CD4-positive, alpha-beta T cell treated with Interleukin-4 for 1 hour (primary cell): ENCODE measurements at regions not wholly inside any gene's neighbourhood (a gene's known extent, or its start where the extent isn't known, plus 50 kb on each side); places are given as distances from the start of the nearest gene placed in this dataset.
"Not testable (repeated sequence)": the region's sequence is repeated elsewhere in the genome, so short reads cannot be mapped to it uniquely, and the experiment has no call there.

Experiments
- DNase-seq, 2 donors: peaks; one replicate each; pipeline ENCODE4 v3.0.0-alpha.2; 2020 to 2022

DNA sequence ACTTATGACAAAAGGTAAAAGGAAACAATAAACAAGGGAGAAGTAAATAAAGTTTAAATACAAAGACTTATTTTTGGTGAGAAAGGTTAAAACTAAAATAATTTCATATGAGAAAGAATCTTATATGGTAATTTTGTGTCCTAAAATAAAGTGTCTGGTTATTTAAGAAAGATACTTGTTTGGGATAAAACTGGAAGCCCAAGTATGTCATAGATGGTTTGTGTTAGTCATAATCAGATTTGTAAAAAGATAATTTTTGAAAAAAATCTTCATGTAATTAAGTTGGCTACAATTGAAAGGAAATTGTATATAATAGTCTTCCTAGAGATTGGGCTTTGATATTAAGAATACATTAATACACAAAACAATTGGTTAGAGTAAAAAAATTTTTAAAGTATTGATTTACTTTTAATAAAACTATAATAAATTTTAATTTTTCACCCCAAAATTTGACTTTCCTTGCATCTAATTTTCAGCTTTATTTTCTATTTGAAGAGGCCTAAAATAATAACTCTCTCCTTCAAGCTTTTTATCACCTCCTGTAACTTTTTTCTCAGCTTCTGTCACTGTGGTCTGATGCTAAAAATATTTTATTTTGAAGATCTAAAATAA is 315.6 kb downstream of the SLITRK5 start:
- DNase-seq, result no peak

DNA sequence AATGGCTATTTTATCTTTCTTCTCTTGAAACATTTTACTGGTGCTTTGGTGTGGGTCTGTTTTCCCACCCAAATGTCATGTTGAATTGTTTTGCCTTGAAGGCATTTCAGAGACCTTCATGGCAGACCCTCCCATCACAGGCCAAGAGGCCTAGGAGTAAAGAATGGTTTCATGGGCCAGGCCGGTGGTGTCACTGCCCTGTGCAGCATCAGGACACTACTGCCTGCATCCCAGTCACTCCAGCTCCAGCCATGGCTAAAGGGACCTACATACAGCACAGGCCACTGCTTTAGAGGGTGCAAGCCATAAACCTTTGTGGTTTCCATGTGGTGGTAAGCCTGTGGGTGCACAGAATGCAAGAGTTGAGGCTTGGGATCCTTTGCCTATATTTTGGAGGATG is 326.9 kb downstream of the SLITRK5 start:
- no peak for DNase-seq

DNA sequence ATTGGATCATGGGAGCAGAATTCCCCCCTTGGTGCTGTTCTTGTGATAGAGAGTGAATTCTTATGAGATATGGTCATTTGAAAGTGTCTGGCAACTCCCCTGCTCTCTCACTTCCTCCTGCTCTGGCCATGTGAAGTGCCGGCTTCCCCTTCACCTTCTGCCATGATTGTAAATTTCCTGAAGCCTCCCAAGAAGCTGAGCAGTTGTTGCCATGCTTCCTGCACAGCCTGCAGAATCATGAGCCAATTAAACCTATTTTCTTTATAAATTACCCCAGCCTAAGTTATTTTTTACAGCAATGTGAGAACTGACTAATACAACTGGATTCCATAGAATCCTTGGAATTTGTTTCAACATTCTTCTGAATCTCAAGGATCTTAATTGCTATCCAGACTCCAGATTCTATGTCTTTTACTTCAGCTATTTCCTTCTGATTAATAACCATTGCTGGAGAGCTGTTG is 328.1 kb downstream of the SLITRK5 start:
- DNase-seq, result no peak

- no peak for DNase-seq
These were observed 328.6 kb downstream of the SLITRK5 start for GRCh38 chr13:87999788-88000187.

DNA sequence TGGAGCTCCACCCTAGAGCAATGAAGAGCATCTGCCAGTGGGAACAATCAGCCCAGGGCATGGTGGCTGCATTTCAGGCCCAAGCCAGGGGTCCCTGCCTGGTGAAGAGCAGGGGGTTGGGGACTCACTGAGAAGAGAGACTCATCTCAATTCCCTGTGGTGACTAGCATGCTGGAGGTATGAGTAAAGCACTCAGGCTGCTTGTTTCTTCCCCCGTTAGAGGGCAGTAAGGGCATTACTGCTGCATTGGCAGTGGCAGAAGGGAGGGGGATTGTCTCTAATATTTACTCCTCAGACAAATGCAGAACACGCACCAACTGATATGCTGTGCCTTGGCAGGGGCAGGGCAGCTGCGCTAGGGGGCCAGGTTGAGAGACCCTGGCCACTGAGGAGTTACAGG is 329.1 kb downstream of the SLITRK5 start:
- DNase-seq, result no peak

DNA sequence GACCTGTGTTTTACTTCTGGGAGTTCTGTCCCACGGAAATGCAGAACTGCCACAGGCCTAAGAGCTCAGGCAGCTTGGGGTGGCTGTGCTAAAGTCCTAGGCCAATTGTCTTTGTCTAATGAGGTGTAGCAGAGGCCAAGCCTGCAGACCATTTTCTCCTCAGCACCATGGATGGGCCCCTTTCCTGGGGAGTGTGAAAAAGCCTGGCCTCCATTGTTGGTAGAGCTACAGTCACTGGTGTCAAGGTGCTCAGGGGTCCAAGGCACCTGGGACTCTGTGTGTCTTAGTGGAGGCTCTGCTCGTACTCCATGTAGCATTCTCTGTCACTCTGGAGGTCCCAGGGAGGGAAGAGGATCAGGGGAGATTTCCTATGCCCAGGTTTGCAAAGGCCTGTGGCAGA is 329.6 kb downstream of the SLITRK5 start:
- DNase-seq, result no peak

GRCh38 chr13:88005188-88005587 is 334.0 kb downstream of the SLITRK5 start:
- no peak for DNase-seq

GRCh38 chr13:88014527-88014926 is 343.4 kb downstream of the SLITRK5 start:
- DNase-seq, result no peak

DNA sequence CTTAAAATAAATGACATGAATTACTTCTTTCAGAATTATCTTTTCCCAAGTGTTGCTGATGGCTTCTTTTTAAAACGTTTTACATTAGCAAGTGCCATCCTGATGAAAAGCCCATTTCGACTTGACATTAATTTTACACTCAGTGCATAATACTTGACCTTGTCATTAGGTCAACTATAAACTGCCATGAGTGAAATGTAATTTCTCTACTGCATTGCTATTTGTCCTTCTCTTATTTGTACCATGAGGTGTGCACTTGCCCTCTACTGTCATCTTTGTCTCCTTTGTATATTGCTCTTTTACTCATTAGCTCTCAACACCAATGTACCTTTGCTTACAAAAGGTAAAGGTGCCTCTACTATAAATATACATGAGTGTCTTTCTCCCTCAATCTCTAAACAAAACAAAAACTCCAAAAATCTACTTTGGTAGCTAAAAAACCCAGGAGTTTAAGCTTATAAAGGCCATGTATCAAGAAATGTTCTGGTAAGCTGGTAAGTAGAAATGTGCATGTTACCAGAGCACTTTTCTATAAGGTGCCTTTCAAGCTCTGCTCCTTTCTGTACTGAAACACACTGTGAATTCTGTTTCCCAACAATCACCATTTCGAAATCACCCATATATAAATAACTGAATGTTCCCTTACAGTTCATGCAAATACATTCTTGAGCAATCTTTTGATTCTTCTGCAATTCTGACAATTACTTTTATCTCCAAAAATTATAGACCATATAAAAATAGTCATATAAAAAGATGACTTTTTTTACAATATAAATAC is 351.4 kb downstream of the SLITRK5 start:
- DNase-seq, result no peak

DNA sequence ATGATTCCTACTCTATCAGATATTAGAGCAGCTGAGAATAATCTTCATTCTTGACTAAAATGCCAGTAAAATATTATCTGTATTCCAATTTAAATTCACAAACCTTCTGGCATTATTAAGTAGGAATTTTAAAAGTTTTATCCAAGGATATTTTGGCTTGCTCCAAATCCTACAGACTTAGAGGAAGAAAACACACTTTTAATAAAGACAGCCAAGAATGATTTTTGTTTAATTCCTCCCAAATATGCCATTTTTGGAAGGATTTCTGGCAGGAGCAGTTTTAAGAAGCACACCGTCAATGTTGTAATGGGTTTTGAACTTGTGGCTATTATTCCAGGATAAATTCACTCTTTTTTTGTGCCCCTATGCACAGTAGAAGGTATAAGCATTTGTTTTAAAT is 355.1 kb downstream of the SLITRK5 start:
- no peak for DNase-seq

GRCh38 chr13:88031980-88032559 is 360.9 kb downstream of the SLITRK5 start:
- no peak for DNase-seq

DNA sequence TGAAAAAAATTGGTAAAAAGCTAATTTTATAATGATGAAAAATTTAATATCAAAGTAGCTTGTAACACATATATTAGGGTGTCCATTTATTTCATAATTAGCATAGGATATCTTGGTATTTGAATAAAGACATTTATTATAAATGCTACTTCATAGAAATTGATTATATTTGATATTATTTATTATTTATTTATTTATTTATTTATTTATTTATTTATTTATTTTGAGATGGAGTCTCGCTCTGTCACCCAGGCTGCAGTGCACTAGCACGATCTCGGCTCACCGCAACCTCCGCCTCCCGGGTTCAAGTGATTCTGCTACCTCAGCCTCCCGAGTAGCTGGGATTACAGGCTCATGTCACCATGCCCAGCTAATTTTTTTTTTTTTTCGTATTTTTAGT is 365.0 kb downstream of the SLITRK5 start:
- DNase-seq, result not testable (repeated sequence)

- no peak for DNase-seq
These were observed 371.3 kb downstream of the SLITRK5 start for GRCh38 chr13:88042489-88042888.

GRCh38 chr13:88051746-88052482 is 380.7 kb downstream of the SLITRK5 start:
- DNase-seq, result no peak

- DNase-seq, result no peak
These were observed 392.6 kb downstream of the SLITRK5 start for GRCh38 chr13:88063741-88064140.

- no peak for DNase-seq
These were observed 395.7 kb downstream of the SLITRK5 start for GRCh38 chr13:88066847-88067246.

GRCh38 chr13:88068316-88068715 is 397.1 kb downstream of the SLITRK5 start:
- DNase-seq, result no peak

- DNase-seq, result no peak
These were observed 397.8 kb downstream of the SLITRK5 start for GRCh38 chr13:88068975-88069374.

- no peak for DNase-seq
These were observed 400.2 kb downstream of the SLITRK5 start for GRCh38 chr13:88071371-88071770.

- no peak for DNase-seq
These were observed 403.8 kb downstream of the SLITRK5 start for GRCh38 chr13:88074794-88075510.

GRCh38 chr13:88085036-88085435 is 413.9 kb downstream of the SLITRK5 start:
- no peak for DNase-seq

GRCh38 chr13:88086577-88086976 is 415.4 kb downstream of the SLITRK5 start:
- no peak for DNase-seq

DNA sequence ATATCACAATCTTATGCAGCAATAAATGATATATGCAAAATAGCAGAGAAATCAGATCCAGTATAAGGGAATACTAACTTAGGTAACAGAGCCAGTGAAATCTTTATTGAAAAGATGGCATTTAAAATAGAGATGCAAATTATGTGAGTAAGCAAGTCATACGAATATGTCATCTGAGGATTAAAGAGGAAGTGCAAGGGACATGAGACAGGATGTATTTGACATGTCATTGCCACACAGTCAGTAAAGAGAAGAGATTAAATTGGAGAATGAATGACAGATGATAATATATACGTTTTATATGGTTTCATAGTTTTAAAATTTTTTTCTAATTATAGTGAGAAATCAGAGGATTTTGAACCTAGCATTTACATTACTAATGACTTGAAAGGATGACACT is 426.4 kb downstream of the SLITRK5 start:
- no peak for DNase-seq
